Daoy (cell line): ENCODE measurements at regions not wholly inside any gene's neighbourhood (a gene's known extent, or its start where the extent isn't known, plus 50 kb on each side); places are given as distances from the start of the nearest gene placed in this dataset.
A peak's percentile ranks its signal among the peaks of the same experiment; 100 is the strongest.

Experiments used
- DNase-seq: peaks from one replicate; pipeline ENCODE4 v3.0.0-alpha.2; 2015; ENCODE audit warnings: low read depth

GRCh38 chr2:81942876-81943275, 1638.3 kb upstream of the LRRTM1 start:
- no peak for DNase-seq

GRCh38 chr2:81942136-81942680, 1637.7 kb upstream of the LRRTM1 start:
- DNase-seq, result no peak

GRCh38 chr2:81940266-81940955, 1635.9 kb upstream of the LRRTM1 start:
- DNase-seq, result no peak

- DNase-seq, result no peak
Measured at GRCh38 chr2:81937944-81938343, 1633.4 kb upstream of the LRRTM1 start.

GRCh38 chr2:81903534-81903933, 1599.0 kb upstream of the LRRTM1 start:
- DNase-seq, result no peak

- no peak for DNase-seq
Measured at GRCh38 chr2:81901017-81901416, 1596.5 kb upstream of the LRRTM1 start.

GRCh38 chr2:81895620-81896250, 1591.2 kb upstream of the LRRTM1 start:
- no peak for DNase-seq

GRCh38 chr2:81894451-81894990, 1590.0 kb upstream of the LRRTM1 start:
- DNase-seq, result no peak

GRCh38 chr2:81876624-81877023, 1572.1 kb upstream of the LRRTM1 start:
- no peak for DNase-seq

- DNase-seq, result no peak
Measured at GRCh38 chr2:81872006-81872405, 1567.5 kb upstream of the LRRTM1 start.

GRCh38 chr2:81870119-81870518, 1565.6 kb upstream of the LRRTM1 start:
- DNase-seq, result no peak

GRCh38 chr2:81858998-81859397, 1554.4 kb upstream of the LRRTM1 start:
- DNase-seq, result no peak

- DNase-seq, result no peak
Measured at GRCh38 chr2:81853341-81853740, 1548.8 kb upstream of the LRRTM1 start.

- no peak for DNase-seq
Measured at GRCh38 chr2:81852651-81853050, 1548.1 kb upstream of the LRRTM1 start.

- no peak for DNase-seq
Measured at GRCh38 chr2:81839780-81840179, 1535.2 kb upstream of the LRRTM1 start.

GRCh38 chr2:81835321-81836000, 1530.9 kb upstream of the LRRTM1 start:
- DNase-seq, result no peak

- no peak for DNase-seq
Measured at GRCh38 chr2:81786811-81787210, 1482.3 kb upstream of the LRRTM1 start.

- DNase-seq, result peak; percentile 1
Measured at GRCh38 chr2:81767187-81767912, 1462.8 kb upstream of the LRRTM1 start.

GRCh38 chr2:81747481-81748070, 1443.0 kb upstream of the LRRTM1 start:
- DNase-seq, result no peak

GRCh38 chr2:81739966-81740365, 1435.4 kb upstream of the LRRTM1 start:
- no peak for DNase-seq

GRCh38 chr2:81734981-81735380, 1430.4 kb upstream of the LRRTM1 start:
- no peak for DNase-seq
